ELR (cell line): ENCODE measurements at regions not wholly inside any gene's neighbourhood (a gene's known extent, or its start where the extent isn't known, plus 50 kb on each side); places are given as distances from the start of the nearest gene placed in this dataset.

Source experiments
- DNase-seq: peaks from one replicate; pipeline ENCODE4 v3.0.0-alpha.2; 2015; ENCODE audit warnings: low read depth

DNA sequence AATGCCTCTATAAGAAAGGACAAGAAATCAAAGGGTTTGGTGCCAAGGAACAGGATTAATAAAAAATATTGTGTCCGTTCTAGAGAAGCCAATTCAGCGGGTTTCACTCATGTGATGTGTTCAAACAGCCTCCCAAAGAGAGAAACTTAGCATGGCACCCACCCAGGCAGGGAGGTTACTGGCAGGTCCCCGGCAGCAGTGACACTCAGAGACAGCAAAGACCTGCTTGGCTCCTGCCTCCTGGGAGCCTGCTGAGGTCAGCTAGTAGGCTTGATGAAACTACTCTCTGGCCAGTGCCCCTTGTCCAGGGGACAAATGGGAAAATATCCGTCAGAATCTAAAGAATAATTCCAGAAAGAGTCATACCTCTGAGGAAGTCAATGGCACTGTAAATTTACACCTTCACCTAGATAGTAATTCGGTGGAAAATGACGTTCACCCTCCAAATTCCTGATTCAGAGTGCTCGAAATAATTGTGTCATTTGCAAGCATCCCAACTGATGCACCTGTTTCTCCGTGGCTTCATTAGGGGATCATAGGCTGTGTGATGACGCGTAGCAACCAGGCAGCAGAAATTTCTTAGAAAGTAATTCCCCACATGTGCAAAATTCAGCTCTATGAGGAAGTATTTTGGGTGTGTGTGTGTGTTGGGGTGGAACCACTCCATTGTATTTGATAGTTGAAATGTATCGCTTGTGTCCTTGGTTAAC is 481.5 kb upstream of the ZFHX3 start:
- DNase-seq: no peak

DNA sequence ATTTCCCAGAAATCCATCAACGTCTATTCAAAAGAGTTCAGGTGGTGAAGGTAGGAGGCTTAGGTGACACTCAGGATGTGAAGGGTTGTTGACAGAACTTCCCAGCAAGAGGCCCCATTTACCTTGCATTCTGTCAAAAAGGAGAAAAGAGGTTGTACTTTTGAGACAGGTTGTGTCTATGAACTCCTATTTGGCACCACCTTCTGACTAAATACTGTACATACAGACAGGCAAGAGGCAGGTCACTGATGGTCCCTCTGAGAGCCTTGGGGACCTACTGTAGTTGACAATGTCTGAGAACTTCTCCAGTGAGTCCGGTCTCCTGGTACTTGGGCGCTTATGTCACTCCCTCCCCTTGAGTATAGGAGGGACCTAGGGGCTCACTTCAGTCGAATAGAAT is 479.3 kb upstream of the ZFHX3 start:
- no peak for DNase-seq

DNA sequence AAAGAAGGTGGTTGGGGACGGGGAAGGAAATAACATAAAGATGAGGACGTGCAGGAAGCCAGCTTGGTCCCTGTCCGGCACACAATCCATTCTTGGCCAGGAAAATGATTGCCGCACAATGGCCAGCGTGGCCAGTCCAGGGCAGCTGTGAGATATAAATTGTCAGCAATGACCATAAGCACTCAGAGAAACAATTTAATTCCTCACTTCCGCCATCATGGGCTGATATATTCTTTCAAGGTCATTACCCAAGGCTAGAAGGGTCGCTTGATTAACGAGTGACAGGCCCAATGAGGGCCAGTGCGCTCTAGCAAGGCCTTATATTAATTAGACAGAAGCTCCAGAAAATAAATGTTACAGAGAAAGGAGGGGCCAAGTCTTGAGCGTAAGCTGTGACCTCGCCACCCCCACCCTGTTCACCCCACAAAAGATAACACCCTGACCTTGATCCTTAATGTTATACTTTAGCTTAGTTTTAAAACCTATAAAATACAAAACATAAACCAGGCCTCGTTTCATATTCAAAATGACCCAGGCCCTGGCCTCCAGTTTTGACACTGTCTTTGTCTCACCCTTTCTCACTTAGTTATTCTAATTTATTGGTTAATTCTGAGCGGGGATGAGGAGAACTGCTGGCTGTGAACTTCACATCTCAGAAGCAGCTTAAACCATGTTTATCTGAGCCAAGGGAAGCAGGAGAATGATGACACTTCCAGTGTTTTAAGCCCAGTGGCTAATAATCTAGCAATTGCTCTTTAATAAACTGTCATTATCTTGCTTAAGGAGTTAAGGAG is 478.3 kb upstream of the ZFHX3 start:
- DNase-seq: no peak

DNA sequence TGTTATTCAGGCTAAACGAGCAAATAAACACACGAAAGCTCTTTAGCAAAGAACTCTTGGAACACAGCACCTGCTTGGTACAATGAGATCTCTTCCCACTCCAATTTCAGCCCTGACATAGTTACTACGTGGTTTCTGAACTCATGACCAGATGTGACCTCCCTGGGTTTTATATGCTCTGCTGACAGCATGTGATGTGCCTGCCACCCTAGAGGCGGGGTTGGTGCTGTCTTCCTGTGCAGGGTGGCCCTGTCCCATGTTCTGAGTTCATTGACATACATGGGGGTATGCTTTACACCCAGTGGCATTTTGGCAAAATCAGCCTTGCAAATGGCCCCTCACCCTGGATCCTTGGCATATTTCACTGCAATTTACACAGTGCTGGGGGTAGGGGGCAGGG is 475.3 kb upstream of the ZFHX3 start:
- no peak for DNase-seq

DNA sequence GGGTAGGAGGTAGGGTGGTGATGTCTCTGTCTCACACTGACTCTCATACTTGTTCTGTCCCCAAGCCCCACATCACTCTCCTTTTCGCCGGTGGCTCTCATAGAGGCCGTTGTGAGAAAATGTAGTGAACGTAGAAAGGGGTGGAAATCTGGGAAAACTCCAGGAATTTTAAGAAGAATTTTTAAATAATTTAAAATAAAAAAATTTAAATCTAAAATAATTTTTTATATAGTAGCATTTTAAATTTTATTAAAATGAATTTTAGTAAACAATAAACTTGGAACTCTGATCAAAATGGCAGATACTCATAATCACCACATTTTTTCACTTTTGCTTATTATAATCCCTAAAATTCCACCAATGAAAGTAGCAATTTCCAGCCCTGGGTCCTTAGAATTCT is 473.6 kb upstream of the ZFHX3 start:
- DNase-seq: no peak

DNA sequence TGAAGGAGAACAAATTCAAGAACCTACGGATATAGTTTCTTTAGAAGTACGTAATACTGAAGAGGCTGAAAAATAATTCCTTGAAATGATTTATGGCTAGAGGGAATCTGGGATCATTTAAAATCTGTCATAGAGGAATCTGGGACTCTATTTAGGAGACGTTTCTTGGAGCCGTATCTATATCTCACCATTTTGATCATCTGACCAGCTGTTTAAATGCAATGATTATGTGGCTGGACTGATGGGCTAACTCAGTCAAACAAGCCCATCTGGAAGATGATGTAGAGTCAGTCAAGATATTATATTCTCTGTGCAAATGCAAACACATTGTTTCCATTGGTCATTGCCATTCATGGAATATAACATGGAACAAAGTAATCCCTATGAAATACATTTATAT is 467.7 kb upstream of the ZFHX3 start:
- no peak for DNase-seq

DNA sequence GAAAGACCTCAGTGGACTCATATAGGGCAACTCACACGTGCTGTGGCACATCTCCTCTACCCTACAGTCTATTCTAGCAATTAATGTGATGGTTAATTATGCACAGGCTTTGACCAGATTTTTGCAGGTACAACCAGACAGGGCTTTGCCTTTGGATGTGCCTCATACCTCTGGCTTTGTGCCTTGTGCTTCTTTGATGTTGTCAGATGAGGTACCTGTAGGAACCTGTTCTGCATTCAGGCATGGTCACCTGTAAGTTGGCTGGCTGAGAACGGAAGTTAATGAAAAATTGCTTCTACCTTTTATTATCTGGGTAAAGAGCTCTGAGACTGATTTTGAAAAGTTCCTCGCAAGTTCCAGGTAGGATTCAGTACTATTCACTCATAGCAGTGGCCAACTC is 462.9 kb upstream of the ZFHX3 start:
- DNase-seq: no peak

DNA sequence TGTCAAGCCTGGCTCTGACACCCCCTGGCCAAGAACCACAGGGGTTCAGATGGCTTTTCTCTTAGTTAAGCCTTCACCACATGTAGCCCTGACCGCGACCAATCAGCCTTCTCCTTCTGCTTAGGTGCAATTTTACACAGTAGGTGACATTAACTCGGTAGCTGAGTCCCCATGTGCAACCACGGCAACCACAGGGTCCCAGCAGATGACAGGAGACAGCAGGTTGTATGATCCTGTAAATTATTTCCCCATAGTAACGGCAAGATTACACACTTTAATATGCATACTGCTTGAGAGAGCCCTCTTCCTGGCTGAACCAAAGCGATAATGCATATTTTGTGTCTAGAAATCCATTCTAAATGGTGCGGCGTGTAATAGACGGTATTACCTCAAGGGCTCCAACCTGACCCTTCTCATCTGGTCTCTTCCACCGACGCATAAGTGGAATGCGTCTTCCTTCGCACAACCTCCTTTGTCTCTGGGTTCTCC is 458.7 kb upstream of the ZFHX3 start:
- DNase-seq: no peak

DNA sequence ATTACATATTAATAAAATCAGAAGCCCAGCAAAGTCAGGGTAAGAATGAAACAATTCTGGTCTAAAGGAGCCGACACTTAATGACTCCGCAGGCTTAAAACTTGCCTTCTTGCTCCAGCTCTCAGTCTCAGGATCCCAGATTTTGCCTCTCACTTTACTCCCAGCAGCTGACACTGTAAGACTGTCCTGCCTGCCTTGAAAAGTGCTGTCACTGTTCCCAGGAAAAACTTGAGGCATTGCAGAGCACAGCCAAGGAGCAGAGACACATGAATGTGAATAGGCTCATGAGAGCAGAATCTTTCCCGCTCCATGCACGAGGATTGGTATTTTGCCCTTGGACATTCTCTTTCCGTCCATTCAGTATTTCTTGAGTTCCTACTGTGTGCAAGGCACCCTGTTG is 457.6 kb upstream of the ZFHX3 start:
- no peak for DNase-seq

DNA sequence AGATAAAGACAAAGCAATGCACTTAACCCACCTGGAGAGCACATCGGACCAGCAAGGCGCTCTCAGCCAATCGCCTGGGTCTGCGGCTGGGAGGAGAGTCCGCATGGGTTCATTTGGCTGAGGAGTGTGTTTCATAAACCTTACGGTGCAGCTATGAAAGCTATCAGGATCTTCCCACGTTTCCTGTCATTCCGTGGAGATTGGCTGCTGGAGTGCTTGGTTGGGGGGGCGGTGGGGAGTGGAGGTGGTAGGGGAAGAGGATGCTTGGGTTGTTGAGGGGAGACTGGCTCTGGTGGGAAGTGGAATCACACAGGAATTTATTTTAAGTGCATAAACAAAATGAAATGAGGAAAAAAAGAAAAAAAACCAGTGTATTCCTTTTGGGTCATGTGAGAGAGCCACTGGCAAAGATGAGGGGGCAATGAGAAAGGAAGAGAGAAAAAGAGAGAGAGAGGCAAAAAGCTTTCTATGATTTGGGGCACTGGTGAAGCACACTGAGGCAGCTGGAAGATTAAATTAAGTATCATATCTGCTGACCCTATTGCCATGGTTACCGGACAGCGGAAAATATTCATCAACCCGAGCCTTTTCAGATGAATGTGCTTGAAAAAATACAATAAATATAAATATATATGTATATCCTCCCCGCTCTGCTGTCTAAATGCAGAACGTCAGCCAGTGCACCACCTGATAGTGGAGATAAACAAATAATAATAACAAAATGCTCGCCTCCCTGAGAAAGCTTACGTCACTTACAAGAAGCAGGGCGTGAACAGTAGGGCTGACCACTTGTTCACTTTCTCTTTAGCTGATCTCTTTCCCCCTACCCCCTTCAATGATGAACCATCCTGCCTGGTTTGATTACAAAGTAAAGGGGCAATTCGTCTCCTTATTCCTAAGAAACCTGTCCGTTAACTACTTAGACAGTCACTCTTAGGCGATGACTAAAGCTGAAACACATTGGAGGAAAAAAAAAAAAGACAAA is 457.0 kb upstream of the ZFHX3 start:
- DNase-seq: no peak

DNA sequence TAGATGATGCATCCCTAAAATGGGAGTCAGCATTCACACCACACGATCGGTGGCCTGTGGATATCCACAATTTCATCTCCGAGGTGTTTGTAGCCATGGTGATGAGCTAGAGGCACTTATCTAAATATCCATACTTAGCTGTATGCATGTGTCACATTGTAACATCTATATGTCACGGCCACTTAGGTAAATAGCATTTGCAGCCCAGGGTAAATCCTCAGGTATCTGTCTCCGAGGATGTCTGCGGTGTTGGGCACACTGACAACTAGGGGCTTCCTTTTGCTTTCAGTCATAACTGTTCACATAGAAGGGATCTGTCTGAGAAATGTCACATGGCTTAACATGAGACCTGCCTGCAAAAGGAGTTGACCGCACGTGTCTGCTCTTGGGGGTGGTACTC is 455.2 kb upstream of the ZFHX3 start:
- no peak for DNase-seq

DNA sequence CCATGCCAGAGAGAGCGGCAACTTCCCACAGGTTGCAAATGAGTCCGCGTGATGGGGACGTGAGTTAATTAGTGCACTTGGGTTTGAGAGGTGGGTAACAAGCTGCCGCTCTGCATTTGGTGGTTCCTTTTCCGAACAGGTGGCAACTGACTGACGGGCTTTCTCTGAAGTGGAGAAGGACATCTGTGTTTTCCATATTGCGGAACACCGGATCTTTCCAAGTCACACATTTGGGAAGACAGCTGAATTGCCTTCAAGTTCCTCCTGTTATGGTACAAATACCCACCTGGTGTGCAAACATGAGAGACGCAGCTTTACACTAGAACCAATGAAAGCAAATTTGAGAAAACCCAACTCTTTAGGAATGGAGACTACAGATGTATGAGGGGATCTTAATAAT is 451.3 kb upstream of the ZFHX3 start:
- DNase-seq: no peak

DNA sequence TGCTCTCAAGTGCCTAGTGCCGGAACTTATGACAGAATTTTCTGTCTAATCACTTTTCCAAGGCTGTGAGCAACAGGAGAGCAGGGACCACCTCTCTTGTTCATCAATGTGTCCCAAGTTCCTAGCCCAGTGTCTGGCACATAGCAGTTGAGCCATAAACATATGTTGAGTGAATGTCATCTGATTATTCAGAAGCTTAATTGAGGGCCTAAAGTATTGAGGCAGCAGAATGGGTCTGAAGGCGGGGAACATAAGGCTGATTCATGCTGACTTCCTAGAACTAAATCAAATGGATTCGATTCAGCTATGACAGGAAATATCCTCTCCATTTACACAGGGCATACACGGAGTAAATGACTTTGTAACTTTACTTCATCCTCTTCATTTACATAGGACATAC is 438.0 kb upstream of the ZFHX3 start:
- DNase-seq: no peak

DNA sequence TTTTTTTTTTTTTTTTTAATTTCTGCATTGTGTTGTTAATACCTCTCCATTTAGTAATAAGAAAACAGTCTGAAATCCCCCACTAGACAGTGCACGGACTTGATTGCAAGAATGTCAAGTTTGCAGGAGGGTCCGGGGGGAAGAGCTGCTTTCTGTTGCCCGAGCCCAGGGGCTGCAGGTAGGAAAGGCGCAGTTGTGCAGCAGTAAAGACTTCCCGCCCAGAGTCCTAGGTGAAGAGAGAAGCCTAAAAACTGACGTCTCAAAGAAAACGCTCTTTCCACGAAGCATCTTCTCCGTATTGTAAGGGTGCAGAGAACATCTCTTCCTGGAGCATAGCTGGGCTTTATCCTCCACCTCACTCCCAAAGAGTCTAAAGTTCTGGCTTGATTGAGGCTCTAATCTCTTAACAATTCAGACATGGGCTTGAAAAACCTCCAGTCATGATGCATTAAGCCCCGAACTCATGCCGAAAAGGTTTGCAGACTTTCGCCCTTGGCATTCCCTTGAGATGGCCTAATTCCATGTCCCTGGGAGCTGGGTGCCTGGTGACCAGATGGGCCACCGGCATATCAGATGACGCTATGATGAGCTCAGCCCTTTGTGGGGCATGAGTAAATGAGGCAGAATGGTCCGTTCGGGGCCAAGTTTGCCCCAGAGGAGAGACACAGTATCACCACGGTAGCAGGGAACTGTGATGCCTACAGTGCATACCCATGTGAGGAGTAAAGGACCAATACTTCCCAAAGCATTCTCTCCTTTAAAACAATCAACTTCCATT is 436.2 kb upstream of the ZFHX3 start:
- no peak for DNase-seq

DNA sequence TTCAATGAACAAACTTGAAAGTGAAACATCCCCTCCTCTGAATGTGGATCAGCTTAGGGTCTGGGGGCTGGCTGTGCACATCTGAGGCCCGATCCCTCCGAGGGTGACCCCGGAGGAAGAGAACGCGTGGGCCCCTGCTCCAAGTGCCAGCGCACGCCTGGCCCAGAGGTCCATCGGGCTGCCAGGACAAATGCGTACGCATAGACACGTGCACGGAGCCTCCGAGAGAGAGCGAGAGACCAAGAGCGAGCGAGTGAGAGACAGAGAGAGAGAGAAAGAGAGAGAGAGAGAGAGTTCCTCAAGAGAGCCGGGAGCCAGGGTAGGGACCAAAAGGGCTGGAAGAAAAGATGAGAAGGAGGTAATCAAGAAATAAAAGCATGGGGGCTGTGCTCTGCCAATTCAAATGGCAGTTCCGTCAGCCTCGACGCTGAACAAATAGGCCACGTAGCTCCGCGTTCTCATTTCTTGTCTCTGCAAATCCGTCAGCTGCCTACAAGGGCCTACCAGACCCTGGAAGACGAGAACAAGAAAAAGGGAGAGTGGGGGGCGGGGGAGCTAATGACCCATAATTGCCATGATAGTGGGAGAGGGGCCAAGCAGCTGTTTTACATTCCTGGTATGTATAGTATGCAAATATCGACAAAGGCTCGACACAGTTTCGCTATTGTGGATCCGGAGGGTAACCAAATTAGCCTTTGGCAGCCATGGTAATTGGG is 435.3 kb upstream of the ZFHX3 start:
- no peak for DNase-seq

DNA sequence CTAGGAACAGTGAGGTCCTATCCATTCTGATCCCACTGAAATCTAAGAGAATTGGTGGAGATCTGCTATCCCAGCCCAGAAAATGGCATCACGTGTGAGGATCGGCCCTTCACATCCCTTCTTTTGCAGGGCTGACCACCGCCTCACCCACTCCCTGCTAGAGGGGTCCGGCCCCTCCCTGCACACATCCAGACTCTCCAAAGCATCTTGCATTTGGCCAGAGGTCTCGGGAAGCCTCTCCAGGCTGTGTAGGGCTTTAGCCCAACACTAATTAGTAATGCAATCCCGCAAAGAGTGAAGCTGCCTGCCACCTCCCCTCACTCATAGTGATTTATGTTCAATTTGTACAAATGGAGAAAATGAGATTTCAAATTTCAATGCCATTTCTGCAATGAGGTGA is 434.4 kb upstream of the ZFHX3 start:
- DNase-seq: no peak

DNA sequence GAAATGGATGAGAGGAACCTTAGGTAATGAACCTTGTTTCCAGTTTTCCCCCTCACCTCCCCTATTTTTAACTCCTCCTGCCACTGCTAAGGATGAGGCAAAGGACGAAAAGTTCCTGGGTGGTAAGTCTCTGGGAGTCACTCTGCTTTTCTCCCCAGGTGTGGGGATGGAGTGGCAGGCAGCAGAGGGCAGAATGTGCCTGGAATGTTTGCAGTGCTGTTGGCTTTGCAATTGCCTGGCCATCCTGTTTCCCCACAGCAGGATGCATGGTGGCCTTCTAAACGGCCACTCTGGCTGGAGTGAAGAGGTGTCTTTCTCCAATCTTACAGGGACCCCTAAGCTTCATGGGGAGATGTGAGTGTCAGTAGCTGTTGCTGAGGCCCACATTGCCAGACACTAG is 432.5 kb upstream of the ZFHX3 start:
- DNase-seq: no peak

DNA sequence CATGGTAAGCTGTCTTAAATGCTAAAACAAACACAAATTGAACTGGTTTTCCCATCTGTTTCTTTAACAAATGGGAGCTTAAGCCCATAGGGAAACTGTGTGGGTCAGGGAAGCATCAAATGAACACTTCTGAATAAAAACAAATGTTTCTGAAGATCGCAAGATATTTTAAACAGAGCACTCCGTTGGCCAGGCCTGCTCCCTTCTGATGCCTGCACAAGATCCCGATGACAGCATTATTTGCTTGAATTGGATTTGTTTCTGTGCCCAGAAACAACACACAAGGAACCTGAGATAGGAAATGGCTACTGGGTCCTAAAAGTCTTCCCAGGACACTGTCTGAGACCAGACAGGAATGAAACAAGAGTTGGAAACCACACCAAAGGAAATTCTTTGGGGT is 425.8 kb upstream of the ZFHX3 start:
- DNase-seq: no peak

DNA sequence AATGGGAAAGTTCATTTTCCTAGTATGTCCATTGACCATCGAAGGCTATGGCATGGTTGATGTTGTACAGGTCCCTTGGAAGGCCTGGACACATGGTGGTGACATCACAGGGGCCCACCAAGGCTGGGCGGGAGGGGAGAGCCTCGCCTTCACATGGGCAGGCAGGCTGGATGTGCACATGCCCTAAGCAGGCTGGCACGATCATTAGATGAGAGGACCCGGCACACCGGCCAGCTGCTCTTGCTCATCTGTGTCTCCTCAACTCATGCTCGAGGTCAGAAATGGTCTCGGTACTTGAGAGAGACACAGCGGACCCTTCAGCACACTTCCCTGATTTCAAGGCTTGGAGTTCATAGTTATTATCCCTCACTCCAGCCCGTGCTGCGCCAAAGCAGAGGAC is 416.9 kb upstream of the ZFHX3 start:
- DNase-seq: no peak

DNA sequence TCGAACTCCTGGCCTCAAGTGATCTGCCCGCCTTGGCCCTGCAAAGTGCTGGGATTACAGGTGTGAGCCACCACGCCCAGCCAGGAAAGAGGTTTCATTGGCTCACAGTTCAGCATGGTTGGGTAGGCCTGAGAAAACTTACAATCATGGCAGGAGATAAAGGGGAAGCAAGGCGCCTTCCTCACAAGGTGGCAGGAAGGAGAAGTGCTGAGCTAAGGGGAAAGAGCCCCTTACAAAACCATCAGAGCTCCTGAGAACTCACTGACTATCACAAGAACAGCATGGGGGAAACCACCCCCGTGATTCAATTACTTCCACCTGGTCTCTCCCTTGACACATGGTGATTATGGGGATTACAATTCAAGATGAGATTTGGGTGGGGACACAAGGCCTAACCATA is 411.7 kb upstream of the ZFHX3 start:
- no peak for DNase-seq

DNA sequence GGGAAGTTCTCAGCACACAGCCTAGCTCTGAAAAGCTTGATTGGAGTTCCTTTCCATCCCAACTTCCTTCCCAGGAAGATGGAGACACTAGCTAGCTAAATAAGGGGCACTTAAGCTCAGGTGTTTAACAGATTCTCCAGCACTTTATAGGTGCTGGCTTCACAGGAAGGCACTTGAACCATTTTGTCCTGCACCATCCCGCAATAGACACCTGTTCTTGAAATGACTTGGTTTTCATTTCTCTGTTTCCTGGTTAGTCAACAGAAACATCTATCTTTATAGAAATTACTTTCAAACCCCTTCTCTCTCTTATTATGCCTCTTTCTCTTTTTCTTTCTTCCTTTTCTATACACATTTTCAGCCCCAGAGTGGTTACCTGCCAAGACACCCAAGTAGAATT is 409.9 kb upstream of the ZFHX3 start:
- DNase-seq: no peak
